GM12878 (cell line): ENCODE measurements at regions not wholly inside any gene's neighbourhood (a gene's known extent, or its start where the extent isn't known, plus 50 kb on each side); places are given as distances from the start of the nearest gene placed in this dataset.

Experiments
- ATAC-seq: fragments of 200-7000 bp; cut with Tn5 transposase; 3 replicates; pipeline ENCODE4 v1.9.1; 2020; ENCODE audit warnings: mild to moderate bottlenecking, moderate library complexity
- BruUV-seq: library from RNA; stranded (reverse); fragments of 400-500 nt; replicated peaks from 2 replicates; lab custom pipeline; 2021; lab: Mats Ljungman, UMichigan
- CTCF ChIA-PET: fragments of 300-600 bp; sonication (Branson Sonifier 250); formaldehyde crosslinking; extraction: SDS; loops from one replicate; lab custom pipeline; 2021; ENCODE audit warnings: inconsistent platforms; lab: Yijun Ruan, JAX
- POLR2A ChIA-PET: fragments of 350-600 bp; formaldehyde crosslinking; extraction: SDS; loops from one replicate; lab custom pipeline; 2021; ENCODE audit warnings: inconsistent platforms; lab: Charles Lee
- RAD21 ChIA-PET: fragments of 300-600 bp; sonication (Branson Sonifier 250); formaldehyde crosslinking; loops from one replicate; lab custom pipeline; 2023; ENCODE audit warnings: antibody characterized with exemption; ENCODE audit not compliant: unreplicated experiment; lab: Charles Lee
- SMC1A ChIA-PET: fragments of 300-600 bp; sonication (Branson Sonifier 250); formaldehyde crosslinking; loops from one replicate; lab custom pipeline; 2023; ENCODE audit not compliant: unreplicated experiment, uncharacterized antibody; lab: Charles Lee
- DNase-seq: peaks from one replicate; pipeline ENCODE4 v3.0.0-alpha.2; 2011; ENCODE audit warnings: low read depth, low spot score
- FAIRE-seq: peaks from 3 replicates; lab custom pipeline; 2011; peaks lifted over from hg19 to GRCh38; lab: Jason Lieb, UNC
- H2AFZ ChIP-seq: 2 replicates; pipeline ENCODE4 v1.6.0; 2011; ENCODE audit warnings: low read depth, low read length, control low read depth; ENCODE audit not compliant: control insufficient read depth
- H3K27ac ChIP-seq: 2 replicates; pipeline ENCODE4 v1.5.1; 2011; ENCODE audit warnings: control low read depth; ENCODE audit not compliant: control insufficient read depth, insufficient read depth
- H3K27me3 ChIP-seq, 2 experiments: replicated peaks in 1 of 2; 2 replicates each; pipeline versions ENCODE4 v1.6.0 to v1.6.1; 2011; ENCODE audit warnings: low read length in 1 of 2; ENCODE audit not compliant: control insufficient read depth in 2 of 2, insufficient read depth in 2 of 2
- H3K36me3 ChIP-seq, 2 experiments: 2 replicates each; pipeline ENCODE4 v1.5.1; 2011; ENCODE audit warnings: low read length in 1 of 2; ENCODE audit not compliant: control insufficient read depth in 2 of 2, insufficient read depth in 2 of 2
- H3K4me1 ChIP-seq: 2 replicates; pipeline ENCODE4 v1.6.1; 2011; ENCODE audit warnings: mild to moderate bottlenecking, low read length, moderate library complexity, mixed read lengths; ENCODE audit not compliant: control insufficient read depth, insufficient read depth
- H3K4me2 ChIP-seq: 2 replicates; pipeline ENCODE4 v1.6.0; 2011; ENCODE audit warnings: control low read depth; ENCODE audit not compliant: control insufficient read depth, insufficient read depth
- H3K4me3 ChIP-seq: fragments of 200-600 bp; sonication (generic); 2 replicates; pipeline ENCODE4 v1.5.1; 2016
- H3K79me2 ChIP-seq: 2 replicates; pipeline ENCODE4 v1.6.0; 2011; ENCODE audit warnings: low read length; ENCODE audit not compliant: control insufficient read depth, insufficient read depth
- H3K9ac ChIP-seq: 2 replicates; pipeline ENCODE4 v1.8.0; 2011; ENCODE audit warnings: low read length, control low read depth, mixed read lengths; ENCODE audit not compliant: control insufficient read depth, insufficient read depth
- H3K9me3 ChIP-seq: replicated peaks from 3 replicates; pipeline ENCODE4 v1.5.1; 2011; ENCODE audit warnings: mild to moderate bottlenecking, low read length; ENCODE audit not compliant: control insufficient read depth, insufficient read depth
- H4K20me1 ChIP-seq: 2 replicates; pipeline ENCODE4 v1.6.0; 2011; ENCODE audit not compliant: control insufficient read depth, insufficient read depth
- CHD4 ChIP-seq: fragments of 200-600 bp; sonication (generic); IDR thresholded peaks from 2 replicates; pipeline ENCODE4 v1.6.1; 2016; ENCODE audit warnings: mild to moderate bottlenecking
- EED ChIP-seq: sonication (generic); IDR thresholded peaks from 2 replicates; pipeline ENCODE4 v1.6.1; 2016; ENCODE audit warnings: antibody characterized with exemption, low read depth
- GABPA ChIP-seq: IDR thresholded peaks from 2 replicates; pipeline ENCODE4 v1.6.1; 2014; ENCODE audit warnings: antibody characterized with exemption, low read depth, mild to moderate bottlenecking, inconsistent platforms
- IRF3 ChIP-seq: fragments of 450-650 bp; IDR thresholded peaks from 2 replicates; pipeline ENCODE4 v1.6.1; 2014; ENCODE audit warnings: mild to moderate bottlenecking
- NFXL1 ChIP-seq: fragments of 450-650 bp; IDR thresholded peaks from 2 replicates; pipeline ENCODE4 v1.6.1; 2017; ENCODE audit warnings: antibody characterized with exemption, mild to moderate bottlenecking, borderline replicate concordance
- PKNOX1 ChIP-seq: fragments of 450-650 bp; IDR thresholded peaks from 2 replicates; pipeline ENCODE4 v1.6.1; 2016; ENCODE audit warnings: mild to moderate bottlenecking
- POLR2AphosphoS5 ChIP-seq: IDR thresholded peaks from 2 replicates; pipeline ENCODE4 v1.6.1; 2011; ENCODE audit warnings: mild to moderate bottlenecking, low read length, inconsistent platforms
- RAD21 ChIP-seq: IDR thresholded peaks from 2 replicates; pipeline ENCODE4 v1.6.1; 2011; ENCODE audit warnings: mild to moderate bottlenecking, low read depth, low read length, moderate library complexity; ENCODE audit not compliant: insufficient read depth
- RBBP5 ChIP-seq: fragments of 200-600 bp; sonication (generic); conservative IDR thresholded peaks from 2 replicates; pipeline ENCODE4 v1.6.1; 2016
- SMAD1 ChIP-seq: fragments of 450-650 bp; IDR thresholded peaks from 2 replicates; pipeline ENCODE4 v1.6.1; 2018; ENCODE audit warnings: mild to moderate bottlenecking, low read depth; ENCODE audit not compliant: partially characterized antibody
- SPI1 ChIP-seq: IDR thresholded peaks from 2 replicates; pipeline ENCODE4 v1.6.1; 2011; ENCODE audit warnings: low read depth, mild to moderate bottlenecking, low read length, moderate library complexity, borderline replicate concordance; ENCODE audit not compliant: insufficient read depth
- USF1 ChIP-seq: IDR thresholded peaks from 2 replicates; pipeline ENCODE4 v1.6.1; 2011; ENCODE audit warnings: borderline replicate concordance, low read depth, mild to moderate bottlenecking, moderate library complexity, mixed read lengths, low read length; ENCODE audit not compliant: insufficient read depth; ENCODE audit errors: extremely low read length
- USF2 ChIP-seq: IDR thresholded peaks from 2 replicates; pipeline ENCODE4 v1.6.1; 2011; ENCODE audit warnings: low read depth, low read length, improper control_type of control experiment, borderline replicate concordance
- ZNF274 ChIP-seq: IDR thresholded peaks from one replicate; pipeline ENCODE4 v1.8.0; 2011; ENCODE audit not compliant: insufficient read length, insufficient read depth
- WGBS: methylation state at CpG from one replicate; pipeline ENCODE4 v1.1.6; 2016; ENCODE audit warnings: low lambda C conversion rate; ENCODE audit not compliant: insufficient replicate concordance, insufficient coverage; ENCODE audit errors: missing lambda C conversion rate; 5-methylcytosine and 5-hydroxymethylcytosine counted together
- in situ Hi-C: fragments of 300-500 bp; cut with MboI; formaldehyde crosslinking; loops from 9 replicates; pipeline ENCODE4 v1.14.3; 2018; ENCODE audit warnings: mixed read lengths
- intact Hi-C: fragments of 100-400 bp; cut with micrococcal nuclease; formaldehyde crosslinking; loops from one replicate; pipeline ENCODE4 v1.14.2; 2022; ENCODE audit not compliant: unreplicated experiment

GRCh38 chr16:51450376-51450775 lies 299.3 kb upstream of the SALL1 start (continued):
- TF ChIP-seq USF2 (no peak), POLR2AphosphoS5 (no peak)

- DNase-seq: no peak
- no peak for FAIRE-seq
- RAD21 ChIA-PET: interaction anchor here (0.7 kb wide), 1 partner anchor 127 kb away, joined by 4 read pairs; no protein-coding TSS in a partner anchor
- no peaks in the 10 kb centered on the region for H3K79me2 ChIP-seq
- TF ChIP-seq PKNOX1 (no peak), RBBP5 (no peak), RAD21 (no peak), NFXL1 (no peak), GABPA (no peak), CHD4 (no peak), ZNF274 (no peak), IRF3 (no peak), USF1 (no peak), SPI1 (no peak), EED (no peak), SMAD1 (no peak)
- TF ChIP-seq, all 136 proteins: peak for 0
- Histone ChIP-seq H4K20me1 (no peaks in the 10 kb centered on the region), H3K27ac (no peak overlapping the region), H3K36me3 (no peaks in the 10 kb centered on the region), H2AFZ (no peak overlapping the region), H3K4me2 (no peak overlapping the region), H3K27me3 (no peaks in the 10 kb centered on the region), H3K4me3 (no peak overlapping the region), H3K4me1 (no peaks in the 10 kb centered on the region), H3K9ac (no peak overlapping the region), H3K9me3 (no peaks in the 10 kb centered on the region)
- 7% methylated on average over 6 of the region's 8 CpGs for WGBS
- POLR2A ChIA-PET: no interaction called here
- in situ Hi-C loops (no loop called here), intact Hi-C loops (no loop called here)
- CTCF ChIA-PET: no interaction called here
- SMC1A ChIA-PET: interaction anchor here (0.7 to 1.3 kb wide), 3 partner anchors 8 to 119 kb away, joined by 3 to 4 read pairs (median 3); no protein-coding TSS in a partner anchor
- no TSS peak for BruUV-seq
- ATAC-seq: no peak
Observed at GRCh38 chr16:51449441-51449840, 298.4 kb upstream of the SALL1 start.
